ENCODE measurements at regions not wholly inside any gene's neighbourhood (a gene's known extent, or its start where the extent isn't known, plus 50 kb on each side); places are given as distances from the start of the nearest gene placed in this dataset.
"Not testable (repeated sequence)": the region's sequence is repeated elsewhere in the genome, so short reads cannot be mapped to it uniquely, and the experiment has no call there.

GRCh38 chr16:86888231-86889053 lies 310.1 kb downstream of the FOXL1 start:
- Histone ChIP-seq H3K4me1 (ENCODE audit: control insufficient read depth in 4 of 4, insufficient read depth in 4 of 4, low read length in 3 of 4) (no peaks in the 10 kb centered on the region), H3K27ac (ENCODE audit: low read depth in 1 of 2, low read length in 2 of 2) (no peak overlapping the region), H3K27me3 (ENCODE audit: control insufficient read depth in 4 of 4, insufficient read depth in 4 of 4, low read length in 3 of 4) (peaks cover 0 to 16% (median under 1%) of the 10 kb centered on the region in 4 donors), H3K9ac (ENCODE audit: low read depth in 1 of 2, low read length in 2 of 2) (no peak overlapping the region), H3K4me3 (ENCODE audit: low read depth in 1 of 3, low read length in 3 of 3) (no peak overlapping the region), H3K9me3 (ENCODE audit: control insufficient read depth in 4 of 4, low read length in 3 of 4) (peaks cover 0 to 2% (median 0%) of the 10 kb centered on the region in 4 donors), H3K36me3 (ENCODE audit: control insufficient read depth in 4 of 4, insufficient read depth in 3 of 4, low read depth in 1 of 4, low read length in 3 of 4) (no peaks in the 10 kb centered on the region)
- DNase-seq (ENCODE audit: low spot score), result no peak
- no peak for TF ChIP-seq FOXA1 (IDR thresholded peaks at IDR 0.05)
- WGBS, result 62% methylated on average over 4 of the region's 4 CpGs

- H3K36me3 ChIP-seq (ENCODE audit: control insufficient read depth in 4 of 4, insufficient read depth in 3 of 4, low read depth in 1 of 4, low read length in 3 of 4); DNase-seq (ENCODE audit: low spot score); H3K27ac ChIP-seq (ENCODE audit: low read depth in 1 of 2, low read length in 2 of 2); H3K4me1 ChIP-seq (ENCODE audit: control insufficient read depth in 4 of 4, insufficient read depth in 4 of 4, low read length in 3 of 4); H3K4me3 ChIP-seq (ENCODE audit: low read depth in 1 of 3, low read length in 3 of 3); H3K9me3 ChIP-seq (ENCODE audit: control insufficient read depth in 4 of 4, low read length in 3 of 4); H3K9ac ChIP-seq (ENCODE audit: low read depth in 1 of 2, low read length in 2 of 2): not testable (repeated sequence)
- peaks cover 0 to 13% (median 2%) of the 10 kb centered on the region in 4 donors for H3K27me3 ChIP-seq (ENCODE audit: control insufficient read depth in 4 of 4, insufficient read depth in 4 of 4, low read length in 3 of 4)
- 59% methylated on average over 1 of the region's 1 CpG for WGBS
Observed at GRCh38 chr16:86889054-86889366, 310.7 kb downstream of the FOXL1 start.

GRCh38 chr16:86889974-86890373 lies 311.6 kb downstream of the FOXL1 start:
- Histone ChIP-seq H3K4me3 (ENCODE audit: low read depth in 1 of 3, low read length in 3 of 3) (no peak overlapping the region), H3K27me3 (ENCODE audit: control insufficient read depth in 4 of 4, insufficient read depth in 4 of 4, low read length in 3 of 4) (peaks cover 0 to 13% (median 2%) of the 10 kb centered on the region in 4 donors), H3K9me3 (ENCODE audit: control insufficient read depth in 4 of 4, low read length in 3 of 4) (peaks cover 0 to 2% (median 0%) of the 10 kb centered on the region in 4 donors), H3K36me3 (ENCODE audit: control insufficient read depth in 4 of 4, insufficient read depth in 3 of 4, low read depth in 1 of 4, low read length in 3 of 4) (no peaks in the 10 kb centered on the region), H3K27ac (ENCODE audit: low read depth in 1 of 2, low read length in 2 of 2) (no peak overlapping the region), H3K4me1 (ENCODE audit: control insufficient read depth in 4 of 4, insufficient read depth in 4 of 4, low read length in 3 of 4) (no peaks in the 10 kb centered on the region), H3K9ac (ENCODE audit: low read depth in 1 of 2, low read length in 2 of 2) (no peak overlapping the region)
- no peak for TF ChIP-seq HNF4A (conservative IDR thresholded peaks at IDR 0.05)
- no peak for TF ChIP-seq REST (IDR thresholded peaks at IDR 0.05)
- no peak for TF ChIP-seq ZBTB33 (IDR thresholded peaks at IDR 0.05)
- DNase-seq (ENCODE audit: low spot score), result no peak
- 80% methylated on average over 3 of the region's 3 CpGs for WGBS

GRCh38 chr16:86891121-86891520 lies 312.8 kb downstream of the FOXL1 start:
- WGBS, result 67% methylated on average over 7 of the region's 7 CpGs
- DNase-seq (ENCODE audit: low spot score), result no peak
- H3K9me3 ChIP-seq (ENCODE audit: control insufficient read depth in 4 of 4, low read length in 3 of 4), result peaks cover 0 to 2% (median 0%) of the 10 kb centered on the region in 4 donors
- H3K36me3 ChIP-seq (ENCODE audit: control insufficient read depth in 4 of 4, insufficient read depth in 3 of 4, low read depth in 1 of 4, low read length in 3 of 4), result no peaks in the 10 kb centered on the region
- H3K9ac ChIP-seq (ENCODE audit: low read depth in 1 of 2, low read length in 2 of 2), result no peak overlapping the region
- TF ChIP-seq HNF4A (conservative IDR thresholded peaks at IDR 0.05) (no peak), NR2F2 (IDR thresholded peaks at IDR 0.05) (no peak), EGR1 (IDR thresholded peaks at IDR 0.05; ENCODE audit: low read depth in 2 of 2) (no peak), RAD21 (IDR thresholded peaks at IDR 0.05) (no peak)
- no peak overlapping the region for H3K27ac ChIP-seq (ENCODE audit: low read depth in 1 of 2, low read length in 2 of 2)
- no peak overlapping the region for H3K4me3 ChIP-seq (ENCODE audit: low read depth in 1 of 3, low read length in 3 of 3)
- no peaks in the 10 kb centered on the region for H3K4me1 ChIP-seq (ENCODE audit: control insufficient read depth in 4 of 4, insufficient read depth in 4 of 4, low read length in 3 of 4)
- H3K27me3 ChIP-seq (ENCODE audit: control insufficient read depth in 4 of 4, insufficient read depth in 4 of 4, low read length in 3 of 4), result peaks cover 0 to 13% (median 2%) of the 10 kb centered on the region in 4 donors

Measured in liver (tissue), 7 donors.